ENCODE measurements at regions not wholly inside any gene's neighbourhood (a gene's known extent, or its start where the extent isn't known, plus 50 kb on each side); places are given as distances from the start of the nearest gene placed in this dataset.
A peak's percentile ranks its signal among the peaks of the same experiment; 100 is the strongest.

- TF ChIP-seq CTCF (IDR thresholded peaks at IDR 0.05): no peak
- no peak for TF ChIP-seq EZH2 (IDR thresholded peaks at IDR 0.05)
- TF ChIP-seq EZH2phosphoT487 (IDR thresholded peaks at IDR 0.05): no peak
- H3K4me1 Mint-ChIP-seq: peaks cover 8% of the 10 kb centered on the region
- no peaks in the 10 kb centered on the region for H3K9me3 Mint-ChIP-seq
Observed at GRCh38 chr1:2969011-2969844, 52.0 kb upstream of the ACTRT2 start.

GRCh38 chr1:2969845-2970291 is 51.4 kb upstream of the ACTRT2 start:
- Mint-ChIP-seq H3K27ac (no peak overlapping the region), H3K4me3 (no peak overlapping the region), H3K9me3 (no peaks in the 10 kb centered on the region), H3K27me3 (ENCODE audit: insufficient read depth, low read depth) (peaks cover 4% of the 10 kb centered on the region), H3K36me3 (no peaks in the 10 kb centered on the region), H3K4me1 (peaks cover 8% of the 10 kb centered on the region)
- no peak overlapping the region for H3K27ac ChIP-seq
- no peaks in the 10 kb centered on the region for H3K9me3 ChIP-seq (ENCODE audit: low read depth)
- H3K9ac ChIP-seq: no peak overlapping the region
- H3K4me3 ChIP-seq: no peak overlapping the region
- no peaks in the 10 kb centered on the region for H3F3A ChIP-seq (ENCODE audit: low read depth)
- H3K4me1 ChIP-seq: no peaks in the 10 kb centered on the region
- no peak for DNase-seq (ENCODE audit: low spot score)
- H3K4me2 ChIP-seq: no peak overlapping the region
- no peak for TF ChIP-seq EZH2 (IDR thresholded peaks at IDR 0.05)
- TF ChIP-seq EZH2phosphoT487 (IDR thresholded peaks at IDR 0.05): no peak
- TF ChIP-seq CTCF (IDR thresholded peaks at IDR 0.05): no peak
- H2AFZ ChIP-seq (replicated peaks): no peak overlapping the region
- no peaks in the 10 kb centered on the region for H3K79me2 ChIP-seq (ENCODE audit: low read depth)
- H4K20me1 ChIP-seq (ENCODE audit: low read depth): no peaks in the 10 kb centered on the region
- H3K27me3 ChIP-seq: no peaks in the 10 kb centered on the region
- no peaks in the 10 kb centered on the region for H3K36me3 ChIP-seq

More at GRCh38 chr1:2969011-2969844, 52.0 kb upstream of the ACTRT2 start:
- Histone ChIP-seq H3K4me1 (no peaks in the 10 kb centered on the region), H3F3A (ENCODE audit: low read depth) (no peaks in the 10 kb centered on the region), H3K79me2 (ENCODE audit: low read depth) (no peaks in the 10 kb centered on the region), H3K36me3 (no peaks in the 10 kb centered on the region), H3K4me3 (no peak overlapping the region), H3K27me3 (no peaks in the 10 kb centered on the region), H2AFZ (replicated peaks) (no peak overlapping the region), H3K9me3 (ENCODE audit: low read depth) (no peaks in the 10 kb centered on the region), H3K9ac (no peak overlapping the region), H3K27ac (no peak overlapping the region), H3K4me2 (no peak overlapping the region), H4K20me1 (ENCODE audit: low read depth) (no peaks in the 10 kb centered on the region)
- peak overlapping the region; percentile 50 for H3K27ac Mint-ChIP-seq
- peaks cover 4% of the 10 kb centered on the region for H3K27me3 Mint-ChIP-seq (ENCODE audit: insufficient read depth, low read depth)
- DNase-seq (ENCODE audit: low spot score): no peak
- no peak overlapping the region for H3K4me3 Mint-ChIP-seq
- H3K36me3 Mint-ChIP-seq: no peaks in the 10 kb centered on the region

- no peak overlapping the region for H3K27ac Mint-ChIP-seq
- peaks cover 4% of the 10 kb centered on the region for H3K27me3 Mint-ChIP-seq (ENCODE audit: insufficient read depth, low read depth)
- H3K79me2 ChIP-seq (ENCODE audit: low read depth): no peaks in the 10 kb centered on the region
- no peak overlapping the region for H3K9ac ChIP-seq
- H3K36me3 Mint-ChIP-seq: no peaks in the 10 kb centered on the region
- no peak overlapping the region for H3K27ac ChIP-seq
- no peak overlapping the region for H3K4me3 ChIP-seq
- no peaks in the 10 kb centered on the region for H4K20me1 ChIP-seq (ENCODE audit: low read depth)
- no peak overlapping the region for H3K4me2 ChIP-seq
- H3K9me3 ChIP-seq (ENCODE audit: low read depth): no peaks in the 10 kb centered on the region
- no peaks in the 10 kb centered on the region for H3K4me1 ChIP-seq
- no peak overlapping the region for H2AFZ ChIP-seq (replicated peaks)
- H3F3A ChIP-seq (ENCODE audit: low read depth): no peaks in the 10 kb centered on the region
- H3K4me3 Mint-ChIP-seq: no peak overlapping the region
- DNase-seq (ENCODE audit: low spot score): no peak
- no peaks in the 10 kb centered on the region for H3K36me3 ChIP-seq
- peaks cover 8% of the 10 kb centered on the region for H3K4me1 Mint-ChIP-seq
- TF ChIP-seq CTCF (IDR thresholded peaks at IDR 0.05) (no peak), EZH2 (IDR thresholded peaks at IDR 0.05) (no peak), EZH2phosphoT487 (IDR thresholded peaks at IDR 0.05) (no peak)
- no peaks in the 10 kb centered on the region for H3K9me3 Mint-ChIP-seq
- H3K27me3 ChIP-seq: no peaks in the 10 kb centered on the region
Observed at GRCh38 chr1:2970311-2971071, 50.8 kb upstream of the ACTRT2 start.
